Omental fat pad (tissue), 3 donors: ENCODE measurements at regions not wholly inside any gene's neighbourhood (a gene's known extent, or its start where the extent isn't known, plus 50 kb on each side); places are given as distances from the start of the nearest gene placed in this dataset.

Source experiments
- ATAC-seq: fragments of 150-250 bp; one replicate; pipeline ENCODE4 v1.9.1; 2016; ENCODE audit warnings: mild to moderate bottlenecking, moderate library complexity; ENCODE audit not compliant: low FRiP score
- DNase-seq: peaks from one replicate; pipeline ENCODE4 v3.0.0-alpha.2; 2019; ENCODE audit warnings: low spot score
- TF ChIP-seq, protein P1 (sequence below), 3 donors: fragments of 450-650 bp; IDR thresholded peaks; one replicate each; pipeline ENCODE4 v1.5.1; 2016 to 2017; ENCODE audit warnings: antibody characterized with exemption in 3 of 3, mild to moderate bottlenecking in 3 of 3, moderate library complexity in 2 of 3

DNA sequence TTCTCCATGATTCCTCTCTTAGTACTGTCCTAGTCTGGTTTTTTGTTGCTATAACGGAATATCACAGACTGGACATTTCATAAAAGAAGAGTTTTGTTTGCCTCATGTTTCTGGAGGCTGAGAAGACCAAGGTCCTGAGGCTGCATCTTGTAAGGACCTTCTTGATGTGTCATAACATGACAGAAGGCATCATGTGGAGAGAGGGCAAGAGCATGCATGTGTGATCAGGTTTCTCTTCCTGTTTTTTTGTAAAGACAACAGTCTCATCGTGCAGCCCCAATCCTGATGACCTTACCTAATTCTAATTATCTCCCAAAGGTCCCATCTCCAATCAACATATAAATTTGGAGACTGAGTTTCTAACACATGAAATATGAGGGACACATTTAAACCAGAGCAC, 108.4 kb downstream of the MSX2 start:
- ATAC-seq (no peak), DNase-seq (no peak)
- TF ChIP-seq, protein P1, sequence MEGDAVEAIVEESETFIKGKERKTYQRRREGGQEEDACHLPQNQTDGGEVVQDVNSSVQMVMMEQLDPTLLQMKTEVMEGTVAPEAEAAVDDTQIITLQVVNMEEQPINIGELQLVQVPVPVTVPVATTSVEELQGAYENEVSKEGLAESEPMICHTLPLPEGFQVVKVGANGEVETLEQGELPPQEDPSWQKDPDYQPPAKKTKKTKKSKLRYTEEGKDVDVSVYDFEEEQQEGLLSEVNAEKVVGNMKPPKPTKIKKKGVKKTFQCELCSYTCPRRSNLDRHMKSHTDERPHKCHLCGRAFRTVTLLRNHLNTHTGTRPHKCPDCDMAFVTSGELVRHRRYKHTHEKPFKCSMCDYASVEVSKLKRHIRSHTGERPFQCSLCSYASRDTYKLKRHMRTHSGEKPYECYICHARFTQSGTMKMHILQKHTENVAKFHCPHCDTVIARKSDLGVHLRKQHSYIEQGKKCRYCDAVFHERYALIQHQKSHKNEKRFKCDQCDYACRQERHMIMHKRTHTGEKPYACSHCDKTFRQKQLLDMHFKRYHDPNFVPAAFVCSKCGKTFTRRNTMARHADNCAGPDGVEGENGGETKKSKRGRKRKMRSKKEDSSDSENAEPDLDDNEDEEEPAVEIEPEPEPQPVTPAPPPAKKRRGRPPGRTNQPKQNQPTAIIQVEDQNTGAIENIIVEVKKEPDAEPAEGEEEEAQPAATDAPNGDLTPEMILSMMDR (IDR thresholded peaks at IDR 0.05), result no peak

DNA sequence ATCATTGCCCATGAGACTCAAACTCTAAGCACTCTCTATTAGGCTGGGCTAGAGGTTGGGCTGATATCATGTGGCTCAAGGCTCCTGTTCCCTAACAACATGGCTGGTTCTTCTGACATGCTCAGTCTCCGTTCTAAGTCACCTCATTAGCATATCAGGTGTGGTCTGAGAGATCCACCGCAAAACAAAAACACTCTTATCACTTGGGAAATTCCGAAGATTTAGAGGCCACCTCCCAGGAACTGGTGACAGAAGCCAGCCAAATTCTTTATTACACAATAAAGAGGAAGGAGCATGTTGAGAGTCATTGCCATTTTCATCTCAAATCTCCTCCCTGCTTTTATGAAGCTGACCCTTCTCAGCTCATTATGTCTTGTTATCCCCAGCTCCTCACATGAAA, 107.6 kb downstream of the MSX2 start:
- DNase-seq, result no peak
- ATAC-seq, result no peak
- TF ChIP-seq, protein P1 (IDR thresholded peaks at IDR 0.05), result no peak

DNA sequence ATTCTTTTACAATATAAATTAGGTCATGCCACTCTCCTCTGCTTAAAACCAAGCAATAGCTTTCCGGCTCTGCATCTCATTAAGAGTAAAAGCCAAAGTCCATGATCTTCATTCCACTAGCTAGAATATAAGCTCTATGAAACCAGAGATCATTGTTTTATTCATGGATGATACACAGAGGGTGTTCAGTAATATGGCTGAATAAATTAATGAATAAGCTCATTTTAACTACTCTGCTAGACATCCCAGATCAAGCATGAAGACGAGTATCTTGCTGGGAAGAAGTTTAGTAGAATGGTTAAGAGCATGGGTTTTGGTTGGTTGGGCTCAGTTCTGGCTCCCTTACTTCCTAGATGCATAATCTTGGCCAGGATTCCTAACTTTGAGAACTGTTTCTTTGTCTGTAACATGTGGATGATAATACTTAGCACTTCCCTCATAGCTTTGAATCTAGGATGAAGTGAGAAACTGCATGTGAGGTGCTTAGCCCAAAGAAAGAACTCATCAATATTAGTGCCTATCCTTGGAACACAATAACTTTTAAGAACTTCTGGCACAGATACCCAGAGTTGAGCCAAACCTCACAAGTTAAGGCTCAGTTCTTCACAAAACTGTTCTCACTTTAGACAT, 106.8 kb downstream of the MSX2 start:
- ATAC-seq (no peak), DNase-seq (no peak)
- TF ChIP-seq, protein P1 (IDR thresholded peaks at IDR 0.05), result no peak

DNA sequence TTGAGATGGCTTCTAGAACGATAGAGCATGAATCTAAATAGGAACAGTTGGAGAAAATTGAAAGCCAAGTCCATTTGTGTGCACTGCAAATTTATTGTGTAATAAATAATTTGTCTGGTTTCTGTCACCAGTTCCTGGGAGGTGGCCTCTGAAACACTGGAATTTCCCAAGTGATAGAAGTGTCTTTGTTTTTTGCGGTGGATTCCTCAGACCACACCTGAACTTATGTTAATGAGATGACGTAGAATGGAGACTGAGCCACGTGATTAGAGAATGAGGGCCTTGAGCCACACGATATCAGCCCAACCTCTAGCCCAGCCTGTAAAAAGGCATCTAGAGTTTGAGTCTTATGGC, 105.1 kb downstream of the MSX2 start:
- no peak for DNase-seq
- TF ChIP-seq, protein P1 (IDR thresholded peaks at IDR 0.05), result no peak
- ATAC-seq, result no peak

DNA sequence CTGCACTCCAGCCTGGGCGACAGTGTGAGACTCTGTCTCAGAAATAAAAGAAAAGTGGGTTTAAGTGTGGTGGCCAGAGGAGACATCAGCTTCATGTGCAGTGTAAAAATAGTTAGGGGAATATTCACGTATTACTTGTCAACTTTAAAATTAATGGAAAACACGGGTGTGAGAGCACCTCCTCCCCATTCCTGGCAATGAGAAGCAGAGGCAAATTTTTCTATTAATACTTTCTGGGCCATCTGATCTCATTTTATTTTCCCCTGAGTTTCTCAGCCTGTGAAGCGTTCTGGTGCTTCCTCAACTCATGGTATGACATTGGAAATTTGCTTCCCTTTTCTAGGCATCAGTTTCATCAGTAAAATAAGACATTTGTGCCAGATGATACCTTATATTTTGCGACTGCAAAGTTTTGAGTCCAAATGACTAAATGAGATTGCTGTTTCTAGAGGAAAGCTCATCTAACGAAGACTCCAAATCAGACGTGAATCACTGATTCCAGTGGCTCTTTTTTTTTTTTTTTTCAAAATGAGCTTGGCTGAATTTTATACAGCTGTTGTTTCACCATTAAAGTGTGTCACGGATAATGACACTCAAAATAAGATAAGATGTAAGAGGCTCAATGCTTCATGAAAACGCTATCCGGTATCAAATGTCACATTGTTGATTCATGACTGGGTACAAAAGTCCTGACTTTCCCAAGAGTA, 104.6 kb downstream of the MSX2 start:
- DNase-seq (no peak), ATAC-seq (no peak)
- TF ChIP-seq, protein P1 (IDR thresholded peaks at IDR 0.05), result no peak

DNA sequence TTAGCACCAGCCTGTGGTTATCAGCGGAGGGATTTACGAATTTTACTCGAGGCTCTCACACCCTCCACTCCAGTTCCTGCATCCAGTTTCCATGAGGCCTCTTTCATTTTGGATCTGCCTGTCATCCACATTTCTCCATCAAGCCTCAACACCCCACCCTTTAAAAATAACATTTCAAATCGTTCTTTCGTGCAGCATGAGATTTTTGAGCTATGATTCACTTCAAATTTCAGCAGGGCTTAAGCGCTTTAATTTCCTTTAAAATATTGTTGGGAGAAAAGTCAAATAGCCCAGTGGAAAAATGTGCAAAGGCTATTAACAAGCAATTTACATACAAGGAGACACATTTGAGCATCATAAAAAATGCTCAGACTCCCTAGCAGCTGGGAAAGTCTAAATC, 103.2 kb downstream of the MSX2 start:
- TF ChIP-seq, protein P1 (IDR thresholded peaks at IDR 0.05), result no peak
- no peak for ATAC-seq
- DNase-seq, result no peak

DNA sequence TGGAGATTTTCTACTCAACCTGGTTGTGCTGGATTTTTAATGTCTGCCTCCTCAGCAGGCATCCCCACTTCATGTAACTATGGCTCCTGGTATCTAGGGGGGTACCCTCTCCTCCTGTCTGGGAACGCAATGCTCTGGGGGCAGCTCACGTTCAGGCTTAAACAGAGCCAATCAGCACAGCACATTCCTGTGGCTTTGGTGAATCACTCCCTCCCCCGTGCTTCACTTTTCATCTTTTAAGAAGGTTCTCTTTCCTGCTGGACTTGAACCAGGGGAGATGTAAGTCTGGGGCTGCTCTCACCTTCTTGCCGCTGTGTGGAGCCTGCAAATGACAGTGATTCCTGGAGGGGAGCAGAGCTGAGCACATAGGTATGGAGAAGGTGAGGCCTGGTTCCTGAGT, 101.2 kb downstream of the MSX2 start:
- TF ChIP-seq, protein P1 (IDR thresholded peaks at IDR 0.05), result no peak

More for the DNA sequence above, 101.2 kb downstream of the MSX2 start:
- ATAC-seq (no peak), DNase-seq (no peak)
